ENCODE measurements at regions not wholly inside any gene's neighbourhood (a gene's known extent, or its start where the extent isn't known, plus 50 kb on each side); places are given as distances from the start of the nearest gene placed in this dataset.

DNA sequence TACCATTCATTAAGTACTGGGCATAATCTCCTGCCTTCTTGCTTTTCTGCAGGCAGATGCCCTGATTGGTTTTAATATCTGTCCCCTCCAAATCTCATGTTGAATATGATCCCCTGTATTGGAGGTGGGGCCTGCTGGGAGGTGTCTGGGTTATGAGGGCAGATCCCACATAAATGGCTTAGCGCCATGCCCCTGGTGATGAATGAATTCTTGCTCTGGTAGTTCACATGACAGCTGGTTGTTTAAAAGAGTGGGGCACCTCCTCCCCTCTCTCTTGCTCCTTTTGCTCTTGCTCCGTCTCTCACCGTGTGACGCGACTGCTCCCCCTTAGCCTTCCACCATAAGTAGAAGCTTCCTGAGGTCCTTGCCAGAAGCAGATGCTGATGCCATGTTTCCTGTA, 564.0 kb upstream of the BRINP1 start:
- H3K36me3 ChIP-seq (ENCODE audit: control insufficient read depth, insufficient read depth, low read length) = no peaks in the 10 kb centered on the region
- intact Hi-C loops (cut with micrococcal nuclease; ENCODE audit: unreplicated experiment) = no loop called here
- ATAC-seq = no peak
- no peak for DNase-seq (ENCODE audit: low read depth, low spot score)
- H3K4me1 ChIP-seq (ENCODE audit: control insufficient read depth, insufficient read depth, low read length) = no peaks in the 10 kb centered on the region
- no peaks in the 10 kb centered on the region for H3K27me3 ChIP-seq (ENCODE audit: control insufficient read depth, insufficient read depth, low read length)
- H3K27ac ChIP-seq (ENCODE audit: low read length) = no peak overlapping the region
- POLR2A ChIA-PET = no interaction called here
- no peaks in the 10 kb centered on the region for H3K9me3 ChIP-seq (ENCODE audit: control insufficient read depth, insufficient read depth, low read depth, low read length)
- no peak for TF ChIP-seq POLR2AphosphoS5 (IDR thresholded peaks at IDR 0.05; ENCODE audit: low read depth, low read length)
- TF ChIP-seq SIN3A (IDR thresholded peaks at IDR 0.05; ENCODE audit: borderline replicate concordance, insufficient read depth, low read depth, low read length) = no peak
- TF ChIP-seq TCF7L2 (IDR thresholded peaks at IDR 0.05; ENCODE audit: low read depth, low read length) = no peak
- CTCF ChIA-PET = no interaction called here
- in situ Hi-C loops (cut with HindIII; ENCODE audit: low pct_unique_long_range_greater_than_20kb, low sequenced_read_pairs) = no loop called here
- H3K4me3 ChIP-seq (ENCODE audit: low read depth in 2 of 2, low read length in 2 of 2) = no peak overlapping the region
- BruUV-seq (replicated peaks) = no TSS peak

- no peak for DNase-seq (ENCODE audit: low read depth, low spot score)
- no peaks in the 10 kb centered on the region; the same call in 1 of the 2 replicates for H3K27me3 ChIP-seq (ENCODE audit: control insufficient read depth, insufficient read depth, low read length)
- no peak for ATAC-seq
- no peak overlapping the region for H3K27ac ChIP-seq (ENCODE audit: low read length)
- no peaks in the 10 kb centered on the region for H3K4me1 ChIP-seq (ENCODE audit: control insufficient read depth, insufficient read depth, low read length)
- no TSS peak for BruUV-seq (replicated peaks)
- ChIA-PET CTCF (no interaction called here), POLR2A (no interaction called here)
- no peaks in the 10 kb centered on the region for H3K9me3 ChIP-seq (ENCODE audit: control insufficient read depth, insufficient read depth, low read depth, low read length)
- TF ChIP-seq TCF7L2 (IDR thresholded peaks at IDR 0.05; ENCODE audit: low read depth, low read length) (no peak), SIN3A (IDR thresholded peaks at IDR 0.05; ENCODE audit: borderline replicate concordance, insufficient read depth, low read depth, low read length) (no peak), REST (IDR thresholded peaks at IDR 0.05; ENCODE audit: insufficient read depth in 1 of 2, low read depth in 2 of 2, low read length in 1 of 2) (no peak), POLR2AphosphoS5 (IDR thresholded peaks at IDR 0.05; ENCODE audit: low read depth, low read length) (no peak)
- TF ChIP-seq, protein P1, sequence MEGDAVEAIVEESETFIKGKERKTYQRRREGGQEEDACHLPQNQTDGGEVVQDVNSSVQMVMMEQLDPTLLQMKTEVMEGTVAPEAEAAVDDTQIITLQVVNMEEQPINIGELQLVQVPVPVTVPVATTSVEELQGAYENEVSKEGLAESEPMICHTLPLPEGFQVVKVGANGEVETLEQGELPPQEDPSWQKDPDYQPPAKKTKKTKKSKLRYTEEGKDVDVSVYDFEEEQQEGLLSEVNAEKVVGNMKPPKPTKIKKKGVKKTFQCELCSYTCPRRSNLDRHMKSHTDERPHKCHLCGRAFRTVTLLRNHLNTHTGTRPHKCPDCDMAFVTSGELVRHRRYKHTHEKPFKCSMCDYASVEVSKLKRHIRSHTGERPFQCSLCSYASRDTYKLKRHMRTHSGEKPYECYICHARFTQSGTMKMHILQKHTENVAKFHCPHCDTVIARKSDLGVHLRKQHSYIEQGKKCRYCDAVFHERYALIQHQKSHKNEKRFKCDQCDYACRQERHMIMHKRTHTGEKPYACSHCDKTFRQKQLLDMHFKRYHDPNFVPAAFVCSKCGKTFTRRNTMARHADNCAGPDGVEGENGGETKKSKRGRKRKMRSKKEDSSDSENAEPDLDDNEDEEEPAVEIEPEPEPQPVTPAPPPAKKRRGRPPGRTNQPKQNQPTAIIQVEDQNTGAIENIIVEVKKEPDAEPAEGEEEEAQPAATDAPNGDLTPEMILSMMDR (IDR thresholded peaks at IDR 0.05) = no peak
- H3K36me3 ChIP-seq (ENCODE audit: control insufficient read depth, insufficient read depth, low read length) = no peaks in the 10 kb centered on the region
- in situ Hi-C loops (cut with HindIII; ENCODE audit: low pct_unique_long_range_greater_than_20kb, low sequenced_read_pairs) (no loop called here), intact Hi-C loops (cut with micrococcal nuclease; ENCODE audit: unreplicated experiment) (no loop called here)
- no peak overlapping the region for H3K4me3 ChIP-seq (ENCODE audit: low read depth in 2 of 2, low read length in 2 of 2)
These were observed 555.5 kb upstream of the BRINP1 start for GRCh38 chr9:119924736-119925135.

DNA sequence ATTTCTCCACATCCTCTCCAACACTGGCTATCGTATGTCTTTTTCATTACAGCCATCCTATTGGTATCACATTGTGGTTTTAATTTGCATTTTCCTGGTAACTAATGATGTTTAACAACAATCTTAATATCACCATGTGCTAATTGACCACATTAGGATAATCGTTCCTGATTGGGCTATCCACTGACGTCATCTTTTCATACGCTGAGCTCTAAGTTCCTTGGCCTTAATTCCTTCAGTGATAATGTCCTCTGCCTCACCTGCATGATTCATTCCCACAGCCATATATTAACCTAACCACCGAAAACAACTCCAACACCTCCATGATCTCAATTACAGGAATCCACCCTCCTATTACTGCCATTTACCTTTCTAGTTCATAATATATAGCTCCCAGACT, 547.9 kb upstream of the BRINP1 start:
- intact Hi-C loops (cut with micrococcal nuclease; ENCODE audit: unreplicated experiment) (no loop called here), in situ Hi-C loops (cut with HindIII; ENCODE audit: low pct_unique_long_range_greater_than_20kb, low sequenced_read_pairs) (no loop called here)
- DNase-seq (ENCODE audit: low read depth, low spot score) (no peak), ATAC-seq (no peak)
- H3K27ac ChIP-seq (ENCODE audit: low read length) = no peak overlapping the region
- CTCF ChIA-PET = no interaction called here
- H3K27me3 ChIP-seq (ENCODE audit: control insufficient read depth, insufficient read depth, low read length) = no peaks in the 10 kb centered on the region
- no peak overlapping the region for H3K4me3 ChIP-seq (ENCODE audit: low read depth in 2 of 2, low read length in 2 of 2)
- H3K9me3 ChIP-seq (ENCODE audit: control insufficient read depth, insufficient read depth, low read depth, low read length) = no peaks in the 10 kb centered on the region
- TF ChIP-seq SIN3A (IDR thresholded peaks at IDR 0.05; ENCODE audit: borderline replicate concordance, insufficient read depth, low read depth, low read length) (no peak), REST (IDR thresholded peaks at IDR 0.05; ENCODE audit: insufficient read depth in 1 of 2, low read depth in 2 of 2, low read length in 1 of 2) (no peak), POLR2AphosphoS5 (IDR thresholded peaks at IDR 0.05; ENCODE audit: low read depth, low read length) (no peak), TCF7L2 (IDR thresholded peaks at IDR 0.05; ENCODE audit: low read depth, low read length) (no peak)
- TF ChIP-seq, protein P1 (IDR thresholded peaks at IDR 0.05) = no peak
- no TSS peak for BruUV-seq (replicated peaks)
- H3K36me3 ChIP-seq (ENCODE audit: control insufficient read depth, insufficient read depth, low read length) = no peaks in the 10 kb centered on the region
- no peaks in the 10 kb centered on the region for H3K4me1 ChIP-seq (ENCODE audit: control insufficient read depth, insufficient read depth, low read length)
- POLR2A ChIA-PET = no interaction called here
